Vagina (tissue), 2 donors: ENCODE measurements at regions not wholly inside any gene's neighbourhood (a gene's known extent, or its start where the extent isn't known, plus 50 kb on each side); places are given as distances from the start of the nearest gene placed in this dataset.

Experiments
- DNase-seq, 2 donors: peaks; one replicate each; pipeline ENCODE4 v3.0.0-alpha.2; 2017; ENCODE audit errors: extremely low spot score in 2 of 2
- H3K27ac ChIP-seq: fragments of 200-600 bp; sonication (generic); one replicate; pipeline ENCODE4 v1.5.1; 2019
- H3K27me3 ChIP-seq: fragments of 200-600 bp; sonication (generic); one replicate; pipeline ENCODE4 v1.5.1; 2019
- H3K36me3 ChIP-seq, 2 donors: fragments of 200-600 bp; sonication (generic); one replicate each; pipeline ENCODE4 v1.5.1; 2017 to 2019
- H3K4me1 ChIP-seq: fragments of 200-600 bp; sonication (generic); one replicate; pipeline ENCODE4 v1.5.1; 2019
- H3K4me3 ChIP-seq, 2 donors: fragments of 200-600 bp; sonication (generic); 1 replicate in 1 of 2; 2 replicates in 1 of 2; pipeline ENCODE4 v1.5.1; 2016 to 2019
- H3K9me3 ChIP-seq: fragments of 200-600 bp; sonication (generic); one replicate; pipeline ENCODE4 v1.5.1; 2019
- CTCF ChIP-seq, 3 experiments: fragments of 450-650 bp in 2 of 3; fragments of 200-600 bp in 1 of 3; sonication (generic) in 1 of 3; IDR thresholded peaks; one replicate each; pipeline ENCODE4 v1.5.1; 2017 to 2019; ENCODE audit warnings: antibody characterized with exemption in 3 of 3, mild to moderate bottlenecking in 2 of 3, moderate library complexity in 2 of 3
- POLR2A ChIP-seq, 2 donors: fragments of 450-650 bp; IDR thresholded peaks; one replicate each; pipeline ENCODE4 v1.6.1; 2017; ENCODE audit warnings: antibody characterized with exemption in 2 of 2, mild to moderate bottlenecking in 2 of 2, moderate library complexity in 2 of 2
- POLR2AphosphoS5 ChIP-seq, 2 donors: sonication (generic); formaldehyde crosslinking; IDR thresholded peaks; one replicate each; pipeline ENCODE4 v1.9.0; 2017; ENCODE audit warnings: antibody characterized with exemption in 2 of 2, mild to moderate bottlenecking in 2 of 2, low read depth in 1 of 2; ENCODE audit not compliant: insufficient read depth in 1 of 2
- intact Hi-C: fragments of 100-400 bp; cut with DNase I; formaldehyde crosslinking; loops from one replicate; pipeline ENCODE4 v1.15.1; 2023

- no peaks in the 10 kb centered on the region for H3K9me3 ChIP-seq
- H3K27ac ChIP-seq: no peak overlapping the region
- H3K27me3 ChIP-seq: no peaks in the 10 kb centered on the region
- TF ChIP-seq POLR2A (IDR thresholded peaks at IDR 0.05) (no peak), CTCF (IDR thresholded peaks at IDR 0.05) (no peak), POLR2AphosphoS5 (IDR thresholded peaks at IDR 0.05; ENCODE audit: insufficient read depth in 1 of 2, low read depth in 1 of 2) (no peak)
- no peaks in the 10 kb centered on the region for H3K36me3 ChIP-seq
- H3K4me1 ChIP-seq: no peaks in the 10 kb centered on the region
- no peak overlapping the region for H3K4me3 ChIP-seq
- no peak for DNase-seq
- intact Hi-C loops: no loop called here
Observed at GRCh38 chr5:82910491-82910890, 166.7 kb downstream of the TMEM167A start.

- Histone ChIP-seq H3K4me3 (no peak overlapping the region), H3K4me1 (no peaks in the 10 kb centered on the region), H3K27me3 (no peaks in the 10 kb centered on the region), H3K9me3 (no peaks in the 10 kb centered on the region), H3K36me3 (no peaks in the 10 kb centered on the region), H3K27ac (no peak overlapping the region)
- TF ChIP-seq POLR2A (IDR thresholded peaks at IDR 0.05) (no peak), CTCF (IDR thresholded peaks at IDR 0.05) (no peak), POLR2AphosphoS5 (IDR thresholded peaks at IDR 0.05; ENCODE audit: insufficient read depth in 1 of 2, low read depth in 1 of 2) (no peak)
- no peak for DNase-seq
- intact Hi-C loops: no loop called here
Observed at GRCh38 chr5:82909771-82910170, 167.4 kb downstream of the TMEM167A start.

GRCh38 chr5:82905986-82906385 lies 171.2 kb downstream of the TMEM167A start:
- no peaks in the 10 kb centered on the region for H3K9me3 ChIP-seq
- H3K4me1 ChIP-seq: no peaks in the 10 kb centered on the region
- intact Hi-C loops: no loop called here
- TF ChIP-seq POLR2AphosphoS5 (IDR thresholded peaks at IDR 0.05; ENCODE audit: insufficient read depth in 1 of 2, low read depth in 1 of 2): no peak
- TF ChIP-seq CTCF (IDR thresholded peaks at IDR 0.05): no peak
- no peak for TF ChIP-seq POLR2A (IDR thresholded peaks at IDR 0.05)
- no peaks in the 10 kb centered on the region for H3K27me3 ChIP-seq
- no peak overlapping the region for H3K27ac ChIP-seq
- DNase-seq: no peak
- no peaks in the 10 kb centered on the region for H3K36me3 ChIP-seq
- no peak overlapping the region for H3K4me3 ChIP-seq

- TF ChIP-seq CTCF (IDR thresholded peaks at IDR 0.05) (no peak), POLR2A (IDR thresholded peaks at IDR 0.05) (no peak), POLR2AphosphoS5 (IDR thresholded peaks at IDR 0.05; ENCODE audit: insufficient read depth in 1 of 2, low read depth in 1 of 2) (no peak)
- Histone ChIP-seq H3K4me1 (no peaks in the 10 kb centered on the region), H3K27ac (no peak overlapping the region), H3K36me3 (no peaks in the 10 kb centered on the region), H3K4me3 (no peak overlapping the region), H3K9me3 (no peaks in the 10 kb centered on the region), H3K27me3 (no peaks in the 10 kb centered on the region)
- no peak for DNase-seq
- intact Hi-C loops: no loop called here
Observed at GRCh38 chr5:82901281-82901888, 175.8 kb downstream of the TMEM167A start.

- Histone ChIP-seq H3K4me1 (no peaks in the 10 kb centered on the region), H3K9me3 (no peaks in the 10 kb centered on the region), H3K27ac (no peak overlapping the region), H3K27me3 (no peaks in the 10 kb centered on the region), H3K4me3 (no peak overlapping the region), H3K36me3 (no peaks in the 10 kb centered on the region)
- no peak for DNase-seq
- intact Hi-C loops: no loop called here
- TF ChIP-seq POLR2AphosphoS5 (IDR thresholded peaks at IDR 0.05; ENCODE audit: insufficient read depth in 1 of 2, low read depth in 1 of 2) (no peak), POLR2A (IDR thresholded peaks at IDR 0.05) (no peak), CTCF (IDR thresholded peaks at IDR 0.05) (no peak)
Observed at GRCh38 chr5:82894716-82895115, 182.5 kb downstream of the TMEM167A start.
